GM18498 (cell line): ENCODE measurements at regions not wholly inside any gene's neighbourhood (a gene's known extent, or its start where the extent isn't known, plus 50 kb on each side); places are given as distances from the start of the nearest gene placed in this dataset.

Experiments used
- ATAC-seq: cut with Tn5 transposase; IDR thresholded peaks from one replicate; pipeline ENCODE4 v1.9.1; 2021; ENCODE audit warnings: mild to moderate bottlenecking, moderate library complexity; ENCODE audit not compliant: unreplicated experiment

- no peak for ATAC-seq
These were observed 133.7 kb downstream of the ADAMTS15 start for GRCh38 chr11:130582176-130582575.

GRCh38 chr11:130582981-130583380 lies 134.5 kb downstream of the ADAMTS15 start:
- no peak for ATAC-seq

- ATAC-seq: no peak
These were observed 135.4 kb downstream of the ADAMTS15 start for GRCh38 chr11:130583801-130584211.

GRCh38 chr11:130585545-130585944 lies 137.1 kb downstream of the ADAMTS15 start:
- no peak for ATAC-seq

GRCh38 chr11:130587658-130588057 lies 139.2 kb downstream of the ADAMTS15 start:
- ATAC-seq: no peak

GRCh38 chr11:130588471-130588870 lies 140.0 kb downstream of the ADAMTS15 start:
- no peak for ATAC-seq

- ATAC-seq: no peak
These were observed 143.6 kb downstream of the ADAMTS15 start for GRCh38 chr11:130592056-130592455.

- ATAC-seq: no peak
These were observed 144.6 kb downstream of the ADAMTS15 start for GRCh38 chr11:130593064-130593463.

GRCh38 chr11:130598433-130598832 lies 150.0 kb downstream of the ADAMTS15 start:
- no peak for ATAC-seq

- no peak for ATAC-seq
These were observed 150.7 kb downstream of the ADAMTS15 start for GRCh38 chr11:130599073-130599654.

- ATAC-seq: no peak
These were observed 151.7 kb downstream of the ADAMTS15 start for GRCh38 chr11:130600139-130600538.

- ATAC-seq: no peak
These were observed 152.2 kb downstream of the ADAMTS15 start for GRCh38 chr11:130600616-130601015.

- no peak for ATAC-seq
These were observed 152.7 kb downstream of the ADAMTS15 start for GRCh38 chr11:130601141-130601540.

GRCh38 chr11:130601764-130602460 lies 153.5 kb downstream of the ADAMTS15 start:
- ATAC-seq: no peak

GRCh38 chr11:130602641-130603334 lies 154.3 kb downstream of the ADAMTS15 start:
- ATAC-seq: no peak

GRCh38 chr11:130603335-130603906 lies 155.0 kb downstream of the ADAMTS15 start:
- no peak for ATAC-seq

- no peak for ATAC-seq
These were observed 156.2 kb downstream of the ADAMTS15 start for GRCh38 chr11:130604606-130605005.

GRCh38 chr11:130606178-130606577 lies 157.7 kb downstream of the ADAMTS15 start:
- ATAC-seq: no peak

GRCh38 chr11:130606781-130607511 lies 158.5 kb downstream of the ADAMTS15 start:
- no peak for ATAC-seq

GRCh38 chr11:130608287-130608686 lies 159.8 kb downstream of the ADAMTS15 start:
- ATAC-seq: no peak
